ENCODE measurements at regions not wholly inside any gene's neighbourhood (a gene's known extent, or its start where the extent isn't known, plus 50 kb on each side); places are given as distances from the start of the nearest gene placed in this dataset.

DNA sequence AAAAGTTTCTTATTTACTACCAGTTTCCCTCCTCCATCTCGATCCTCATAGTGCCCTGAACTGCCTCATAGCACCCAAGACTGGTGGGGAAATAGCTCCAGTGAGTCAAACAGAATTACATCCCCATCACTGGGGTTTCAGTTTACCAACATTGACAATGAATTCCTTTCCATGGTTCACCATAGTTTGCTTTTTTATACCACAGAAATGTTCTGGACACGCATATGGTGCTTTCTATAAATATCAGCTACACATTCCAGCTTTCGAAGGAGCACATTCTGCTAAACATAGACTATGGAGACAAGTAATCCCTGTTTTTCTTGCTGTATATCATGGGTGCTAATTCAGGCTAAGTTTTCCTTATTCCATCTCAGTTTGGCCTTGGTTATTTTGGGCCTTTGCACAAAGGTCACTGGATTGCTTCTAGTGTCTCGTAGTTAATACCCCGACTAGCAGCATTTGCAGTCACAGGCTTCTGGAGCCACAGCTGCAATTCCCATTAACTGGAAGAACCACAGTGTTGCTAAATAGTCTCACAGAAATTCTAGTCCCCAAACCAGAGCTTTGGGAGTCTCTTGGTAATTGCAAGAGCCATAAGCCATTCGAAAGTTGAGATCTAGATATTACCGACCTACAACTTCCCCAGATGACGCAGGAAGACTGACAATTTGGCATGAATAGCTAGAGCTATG, 53.4 kb upstream of the TRPC3 start:
- no peak for TF ChIP-seq TEAD4 (IDR thresholded peaks at IDR 0.05)

DNA sequence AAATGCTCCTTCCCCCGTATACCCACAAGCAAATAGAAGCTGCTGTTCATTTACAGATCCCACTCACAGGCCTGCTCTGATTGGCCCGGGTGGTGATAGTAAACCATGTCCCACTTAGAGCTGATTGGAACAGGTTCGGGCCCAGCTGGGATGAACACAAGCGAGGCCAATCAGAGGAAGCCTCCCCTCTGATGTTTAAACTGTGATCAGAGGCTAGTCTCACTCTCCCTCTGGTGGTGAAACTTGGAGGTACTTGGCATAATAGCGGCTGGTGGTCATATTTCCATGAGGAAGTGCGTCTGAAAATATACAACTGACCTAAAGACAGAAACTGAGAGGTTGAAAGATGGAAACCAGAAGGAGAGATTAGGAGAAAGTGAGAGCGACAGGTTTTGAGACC, 51.5 kb upstream of the TRPC3 start:
- peak; percentile 39; the same call in 1 of the 2 replicates for TF ChIP-seq RAD21 (IDR thresholded peaks at IDR 0.05; ENCODE audit: low read depth)
- no peak for TF ChIP-seq ZBTB7A (IDR thresholded peaks at IDR 0.05; ENCODE audit: low read depth)

Data from Ishikawa (cell line).